BE2C (cell line): ENCODE measurements at regions not wholly inside any gene's neighbourhood (a gene's known extent, or its start where the extent isn't known, plus 50 kb on each side); places are given as distances from the start of the nearest gene placed in this dataset.

ENCODE experiments used
- DNase-seq: peaks from one replicate; pipeline ENCODE4 v3.0.0-alpha.2; 2020
- H3K27me3 ChIP-seq: fragments of 250-450 bp; sonication (Bioruptor Pico); 2 replicates; pipeline ENCODE4 v1.5.1; 2020; ENCODE audit warnings: mild to moderate bottlenecking
- H3K36me3 ChIP-seq: fragments of 250-450 bp; sonication (Bioruptor Pico); 2 replicates; pipeline ENCODE4 v1.5.1; 2020; ENCODE audit warnings: mild to moderate bottlenecking
- H3K4me1 ChIP-seq: fragments of 250-450 bp; sonication (Bioruptor Pico); 2 replicates; pipeline ENCODE4 v1.5.1; 2020
- H3K4me3 ChIP-seq: 2 replicates; pipeline ENCODE4 v1.5.1; 2011; ENCODE audit warnings: low read depth, low read length
- H3K9me3 ChIP-seq: fragments of 250-450 bp; sonication (Bioruptor Pico); 2 replicates; pipeline ENCODE4 v1.5.1; 2020
- CTCF ChIP-seq: IDR thresholded peaks from 2 replicates; pipeline ENCODE4 v1.5.1; 2012; ENCODE audit warnings: mild to moderate bottlenecking, low read depth, low read length

- Histone ChIP-seq H3K4me1 (peaks cover 5% of the 10 kb centered on the region), H3K4me3 (no peak overlapping the region), H3K27me3 (no peaks in the 10 kb centered on the region), H3K36me3 (no peaks in the 10 kb centered on the region), H3K9me3 (no peaks in the 10 kb centered on the region)
- DNase-seq: no peak
- TF ChIP-seq CTCF: no peak
Observed at GRCh38 chr5:162487528-162488525, 420.3 kb downstream of the GABRG2 start.

- no peak for DNase-seq
- H3K4me1 ChIP-seq: no peaks in the 10 kb centered on the region
- H3K9me3 ChIP-seq: no peaks in the 10 kb centered on the region
- no peak overlapping the region for H3K4me3 ChIP-seq
- TF ChIP-seq CTCF: no peak
- no peaks in the 10 kb centered on the region for H3K27me3 ChIP-seq
- no peaks in the 10 kb centered on the region for H3K36me3 ChIP-seq
Observed at GRCh38 chr5:162496100-162496808, 428.7 kb downstream of the GABRG2 start.

- DNase-seq: no peak
- TF ChIP-seq CTCF: no peak
- no peaks in the 10 kb centered on the region for H3K27me3 ChIP-seq
- no peak overlapping the region for H3K4me3 ChIP-seq
- H3K36me3 ChIP-seq: no peaks in the 10 kb centered on the region
- no peaks in the 10 kb centered on the region for H3K4me1 ChIP-seq
- H3K9me3 ChIP-seq: no peaks in the 10 kb centered on the region
Observed at GRCh38 chr5:162497455-162497854, 429.9 kb downstream of the GABRG2 start.

GRCh38 chr5:162502780-162503179 is 435.2 kb downstream of the GABRG2 start:
- no peak for TF ChIP-seq CTCF
- H3K4me1 ChIP-seq: no peaks in the 10 kb centered on the region
- DNase-seq: no peak
- no peaks in the 10 kb centered on the region for H3K36me3 ChIP-seq
- no peaks in the 10 kb centered on the region for H3K9me3 ChIP-seq
- no peaks in the 10 kb centered on the region for H3K27me3 ChIP-seq
- H3K4me3 ChIP-seq: no peak overlapping the region

- TF ChIP-seq CTCF: no peak
- no peak for DNase-seq
- H3K9me3 ChIP-seq: no peaks in the 10 kb centered on the region
- no peaks in the 10 kb centered on the region for H3K27me3 ChIP-seq
- H3K4me1 ChIP-seq: no peaks in the 10 kb centered on the region
- no peaks in the 10 kb centered on the region for H3K36me3 ChIP-seq
- H3K4me3 ChIP-seq: no peak overlapping the region
Observed at GRCh38 chr5:162503796-162504195, 436.2 kb downstream of the GABRG2 start.
